ENCODE measurements at regions not wholly inside any gene's neighbourhood (a gene's known extent, or its start where the extent isn't known, plus 50 kb on each side); places are given as distances from the start of the nearest gene placed in this dataset.
"Not testable (repeated sequence)": the region's sequence is repeated elsewhere in the genome, so short reads cannot be mapped to it uniquely, and the experiment has no call there.

DNA sequence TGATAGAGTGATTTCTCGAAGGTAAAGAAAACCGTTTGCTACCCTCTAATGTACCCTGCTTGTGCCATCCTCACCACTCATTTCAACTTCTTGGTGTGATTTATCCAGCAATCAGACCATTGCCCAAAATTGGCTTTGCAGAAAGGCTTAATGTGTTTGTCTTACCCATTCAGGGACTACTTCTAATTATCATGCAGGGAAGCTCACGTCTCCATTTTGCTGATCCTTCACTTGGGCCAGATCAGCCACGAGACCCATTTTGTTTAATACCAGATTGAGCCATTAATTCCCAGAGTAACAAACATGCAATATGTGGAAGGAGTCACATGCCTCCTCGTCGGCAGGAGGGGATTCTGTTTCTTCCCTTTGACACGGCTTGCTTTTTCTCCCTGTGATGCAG lies 51.1 kb upstream of the CRY1 start:
- DNase-seq, result no peak

DNA sequence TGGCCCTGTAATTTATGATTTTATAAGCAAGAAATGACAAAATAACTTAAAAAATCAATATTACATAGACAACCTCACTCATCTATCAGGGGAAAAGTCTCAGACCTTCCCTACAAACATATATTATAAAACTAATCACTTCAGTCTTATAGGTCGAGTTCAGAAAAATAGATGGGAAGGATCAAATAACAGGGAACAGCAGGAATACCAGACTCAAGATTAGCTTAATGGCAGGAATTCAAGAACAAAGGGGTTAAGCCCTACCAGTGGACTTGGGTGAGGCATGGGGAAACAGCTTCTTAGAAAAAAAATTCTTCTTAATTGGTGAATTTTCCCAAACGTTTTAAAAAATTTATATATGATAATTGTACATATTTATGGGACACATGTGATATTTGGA lies 51.6 kb upstream of the CRY1 start:
- no peak for DNase-seq

DNA sequence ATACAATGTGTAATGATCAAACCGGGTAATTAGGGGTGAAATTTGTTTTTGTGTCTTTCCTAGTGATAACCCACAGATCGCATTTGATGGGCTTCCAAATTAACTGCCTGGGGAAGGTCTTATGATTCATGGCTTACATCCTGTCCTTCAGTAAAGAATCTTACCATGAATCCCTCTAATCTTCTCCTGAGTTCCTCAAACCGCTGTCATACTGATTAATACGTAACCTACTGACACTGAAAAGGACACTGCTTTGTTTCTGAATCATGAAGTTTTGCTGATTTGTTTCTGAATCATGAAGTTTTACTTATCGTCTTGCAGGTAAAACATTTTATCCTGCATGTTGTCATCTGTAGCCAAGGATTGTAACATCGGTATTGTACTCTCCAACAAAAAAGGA lies 52.0 kb upstream of the CRY1 start:
- DNase-seq, result no peak

DNA sequence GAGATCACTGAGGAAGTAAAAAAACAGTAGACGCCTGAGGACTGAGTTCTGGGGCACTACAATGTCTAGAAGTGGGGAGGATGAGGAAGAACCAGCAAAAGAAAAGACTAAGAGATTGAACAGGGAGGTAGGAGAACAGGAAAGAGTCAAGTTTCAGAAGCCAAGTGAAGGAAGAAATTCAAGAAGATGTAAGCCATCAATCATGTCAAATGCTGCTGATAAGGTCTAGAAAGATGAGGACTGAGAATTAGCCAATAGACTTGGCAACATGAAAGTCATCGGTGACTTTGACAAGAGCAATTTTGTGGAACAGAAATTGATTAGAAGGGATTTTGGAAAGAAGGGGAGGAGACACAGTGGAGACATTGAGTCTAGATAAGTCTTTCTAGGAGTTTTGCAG lies 54.8 kb upstream of the CRY1 start:
- no peak for DNase-seq

DNA sequence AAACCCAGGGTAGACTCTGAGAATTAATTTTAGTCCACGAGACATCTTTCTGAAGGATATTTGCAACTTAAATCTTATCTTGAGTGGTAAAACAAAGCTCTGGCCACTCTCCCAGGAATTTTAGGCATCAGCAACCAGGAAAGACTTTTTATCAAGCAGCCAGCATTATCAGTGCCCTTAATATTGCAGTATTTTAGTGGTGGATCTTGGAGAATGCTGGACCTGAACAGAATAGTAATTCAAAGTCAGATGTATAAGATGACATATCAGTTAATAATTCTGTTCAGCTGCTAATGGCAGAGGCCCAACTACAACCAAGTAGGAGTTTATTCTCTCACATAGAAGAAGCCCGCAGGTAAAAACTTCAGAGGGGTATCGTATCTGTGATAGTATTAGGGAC lies 59.0 kb upstream of the CRY1 start:
- DNase-seq, result no peak

DNA sequence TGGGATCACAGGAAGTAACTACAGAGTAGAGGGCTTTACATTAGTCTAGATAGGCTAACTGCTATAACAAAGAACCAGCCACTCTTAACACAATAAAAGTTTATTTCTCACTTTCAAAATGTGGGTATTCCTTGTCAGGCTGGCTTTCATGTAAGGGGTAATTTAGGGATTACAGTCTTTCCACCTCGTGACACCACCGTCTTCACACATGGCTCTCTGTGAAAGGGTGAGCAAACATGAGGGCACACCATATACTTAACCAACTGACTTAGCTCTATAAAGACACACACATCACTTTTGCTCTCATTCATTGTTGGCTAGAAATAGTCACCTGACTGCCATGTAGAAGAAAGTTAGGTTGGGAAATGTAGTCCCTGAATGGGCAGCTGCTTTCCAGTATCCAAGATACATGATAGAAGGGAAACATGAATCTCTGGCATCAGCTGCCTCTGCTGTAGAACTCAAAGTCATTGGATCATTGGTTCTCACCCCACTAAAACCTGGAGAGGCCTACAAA lies 66.1 kb upstream of the CRY1 start:
- DNase-seq, result no peak

DNA sequence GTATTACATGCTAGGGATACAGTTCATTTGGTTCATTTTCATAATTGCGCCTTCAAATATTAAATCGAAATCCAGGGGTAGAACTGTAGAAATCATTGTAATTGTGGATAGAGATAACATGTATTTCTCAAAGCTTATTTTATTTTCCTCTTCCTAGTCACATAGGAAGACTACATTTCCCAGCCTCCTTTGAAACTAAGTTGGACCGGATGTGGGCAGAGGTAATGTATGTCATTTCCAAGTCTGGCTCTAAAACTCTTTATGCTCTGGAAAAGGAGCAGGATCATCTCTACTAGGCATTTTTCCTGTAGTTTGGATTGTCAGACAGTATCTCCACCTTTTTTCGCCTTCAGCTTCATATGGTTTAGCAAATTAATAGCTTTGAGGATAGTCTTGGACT lies 70.1 kb upstream of the CRY1 start:
- DNase-seq, result no peak

DNA sequence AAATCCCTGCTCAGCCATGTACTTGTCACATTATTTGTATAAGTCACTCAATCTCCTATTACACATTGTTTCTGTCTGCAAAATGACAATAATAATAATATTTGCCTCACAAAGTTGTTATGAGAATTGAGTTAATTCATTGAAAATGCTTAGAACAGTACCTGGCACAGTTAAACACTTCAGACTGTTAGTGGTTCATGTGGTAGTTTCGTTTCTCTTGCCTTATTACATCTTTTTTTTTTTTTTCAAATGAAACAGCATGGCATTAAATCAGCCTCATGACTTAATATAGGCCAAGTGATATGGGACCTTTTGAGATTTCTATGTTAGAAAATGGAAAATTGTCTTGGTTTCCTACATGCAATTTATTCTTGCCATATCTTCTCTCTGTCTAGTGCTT lies 71.0 kb upstream of the CRY1 start:
- no peak for DNase-seq

DNA sequence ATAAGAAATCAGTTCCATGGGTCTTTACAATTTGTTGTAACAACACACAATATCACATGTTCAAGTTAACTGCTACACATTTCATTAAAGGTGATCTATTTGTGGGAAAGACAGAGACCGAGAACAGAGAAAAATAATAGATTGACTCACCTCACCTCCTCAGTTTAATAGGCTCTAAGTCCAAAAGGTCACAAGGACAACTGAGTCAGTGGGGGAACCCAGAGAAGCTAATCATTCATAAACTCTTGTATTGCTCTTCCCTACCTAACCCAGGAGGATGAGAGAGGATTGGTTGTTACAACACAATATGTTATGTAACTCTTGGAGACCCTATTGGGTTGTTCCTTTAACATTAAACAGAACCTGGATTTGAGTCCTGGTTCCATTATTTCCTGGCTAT lies 72.2 kb upstream of the CRY1 start:
- DNase-seq, result no peak

DNA sequence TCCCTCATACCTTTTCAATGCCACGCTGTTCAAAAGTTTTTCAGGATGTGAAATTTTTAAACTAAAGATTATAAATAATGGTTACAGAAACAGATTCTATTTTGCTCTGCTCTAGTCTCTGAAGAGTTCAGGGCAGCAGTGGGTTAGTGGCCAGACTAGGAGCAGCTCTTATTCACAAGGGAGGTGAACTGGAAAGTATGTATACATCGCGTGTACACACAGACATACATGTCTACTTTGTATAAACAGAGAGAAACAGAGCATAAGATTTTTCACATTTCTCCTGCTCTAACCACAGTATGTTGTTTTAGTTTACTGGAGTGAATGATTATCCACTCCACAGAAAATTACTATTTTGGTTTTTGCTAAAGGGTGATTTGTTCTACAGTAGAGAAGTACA lies 74.4 kb upstream of the CRY1 start:
- no peak for DNase-seq

DNA sequence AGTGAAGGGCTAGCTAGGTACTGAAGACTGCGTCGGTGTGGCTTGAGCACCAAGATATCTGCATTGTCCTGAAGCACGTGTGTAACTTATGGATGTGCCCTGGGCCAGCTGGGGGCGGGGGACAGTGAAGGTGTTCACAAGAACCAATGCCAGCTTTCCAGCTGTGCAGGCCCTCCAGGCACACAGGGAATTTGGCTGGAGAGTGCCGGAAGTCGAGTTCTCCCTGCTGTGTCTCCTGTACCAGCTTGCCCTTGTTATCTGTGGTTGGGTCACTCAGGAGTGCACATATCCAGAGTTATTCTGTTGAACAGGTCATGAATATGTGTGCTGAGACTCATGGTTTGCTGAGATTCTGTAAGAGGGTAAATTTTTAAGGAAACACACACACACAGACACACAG lies 75.9 kb upstream of the CRY1 start:
- DNase-seq, result no peak

DNA sequence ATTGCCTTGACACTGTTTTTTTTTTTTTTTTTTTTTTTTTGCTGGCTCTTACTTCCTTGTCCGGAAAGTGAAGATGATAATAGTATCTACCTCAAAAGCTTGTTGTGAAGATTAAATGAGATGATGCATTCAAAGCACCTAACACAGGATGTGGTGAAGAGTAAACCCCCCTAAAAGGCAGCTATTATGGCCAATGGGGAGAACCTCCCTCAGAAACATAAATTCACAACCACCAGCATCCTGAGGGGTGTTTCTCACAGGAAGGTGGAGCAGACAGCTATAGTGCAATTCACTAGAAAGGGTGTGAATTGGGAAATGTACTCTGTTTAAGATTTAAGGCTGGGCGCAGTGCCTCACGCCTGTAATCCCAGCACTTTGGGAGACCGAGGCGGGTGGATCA lies 85.4 kb upstream of the CRY1 start:
- DNase-seq, result no peak

DNA sequence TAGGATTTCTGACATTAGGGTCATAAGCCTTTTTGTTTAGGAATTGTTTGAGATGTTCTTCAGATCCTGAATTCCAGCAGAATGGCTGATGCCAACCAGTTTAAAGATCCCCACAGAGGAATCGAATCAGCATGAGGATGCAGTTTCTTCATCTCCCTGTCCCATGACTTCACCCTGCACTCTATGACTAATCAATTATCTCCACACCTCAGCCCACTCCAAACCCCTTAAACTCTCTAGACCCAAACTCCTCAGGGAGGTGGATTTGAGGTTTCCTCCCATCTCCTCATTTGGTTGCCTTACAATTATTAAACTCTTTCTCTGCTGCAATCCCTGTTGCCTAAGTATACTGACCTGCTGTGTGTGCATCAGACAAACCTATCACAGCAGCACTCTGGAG lies 86.5 kb upstream of the CRY1 start:
- DNase-seq, result no peak

DNA sequence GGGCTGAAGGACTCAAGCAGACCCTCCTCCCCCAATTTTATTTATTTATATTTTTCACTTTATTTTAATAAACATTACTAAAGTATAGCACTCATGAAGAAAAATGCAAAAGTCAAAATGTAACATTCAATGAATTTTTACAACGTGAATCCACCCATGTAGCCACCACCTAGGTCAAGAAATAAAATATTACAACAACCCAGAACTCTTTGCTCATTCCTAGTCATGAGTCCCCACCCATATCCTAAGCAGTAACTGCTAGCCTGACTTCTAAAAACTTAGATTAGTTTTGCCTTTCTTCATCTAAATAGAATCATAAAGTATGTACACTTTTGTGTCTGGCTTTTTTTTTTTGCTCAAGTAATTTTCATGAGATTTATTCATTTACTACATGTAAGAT lies 86.9 kb upstream of the CRY1 start:
- no peak for DNase-seq

DNA sequence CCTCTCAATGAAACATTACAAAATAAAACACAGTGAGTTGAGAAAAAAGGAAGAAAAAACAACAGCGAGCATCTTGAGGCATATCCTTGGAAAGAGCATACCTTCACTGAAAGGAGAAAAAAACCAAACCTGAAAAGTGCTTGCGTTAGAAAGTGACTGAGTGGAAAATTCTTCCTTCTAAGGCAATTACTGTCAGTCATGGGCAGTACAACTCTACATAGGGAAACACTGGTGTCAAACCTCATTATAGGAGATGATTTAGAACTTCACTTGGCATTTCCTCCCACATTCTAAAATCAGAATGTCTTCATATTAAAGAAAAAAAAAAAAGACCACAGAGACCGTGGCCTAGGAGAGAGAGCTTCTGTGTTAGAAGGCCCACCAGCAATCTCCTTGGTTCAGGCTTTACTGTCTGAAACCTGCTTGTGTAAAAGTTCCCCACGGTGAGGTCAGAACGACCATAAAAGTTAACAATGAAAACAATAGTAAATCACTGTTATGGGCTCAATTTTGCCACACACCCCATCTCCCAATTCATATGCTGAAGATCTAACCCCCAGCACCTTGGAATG lies 91.1 kb upstream of the CRY1 start:
- no peak for DNase-seq

DNA sequence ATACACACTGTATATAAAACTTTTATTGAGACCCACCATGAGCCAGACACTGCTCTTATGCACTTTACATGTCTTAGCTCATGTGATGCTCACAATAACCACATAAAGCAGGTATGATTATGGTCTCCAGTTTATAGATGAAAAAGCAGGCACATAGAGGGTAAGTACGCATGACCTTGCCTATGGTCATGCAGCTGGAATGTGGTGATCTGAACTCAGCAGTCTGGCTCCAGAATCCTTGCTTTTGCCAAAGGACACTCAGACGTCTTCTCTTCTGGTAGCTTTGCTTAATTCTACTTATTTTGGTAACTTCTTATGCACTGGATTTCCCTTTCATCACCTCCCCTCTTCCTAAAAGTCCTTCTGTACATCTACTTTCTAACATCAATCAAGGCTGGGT lies 103.3 kb upstream of the CRY1 start:
- no peak for DNase-seq

DNA sequence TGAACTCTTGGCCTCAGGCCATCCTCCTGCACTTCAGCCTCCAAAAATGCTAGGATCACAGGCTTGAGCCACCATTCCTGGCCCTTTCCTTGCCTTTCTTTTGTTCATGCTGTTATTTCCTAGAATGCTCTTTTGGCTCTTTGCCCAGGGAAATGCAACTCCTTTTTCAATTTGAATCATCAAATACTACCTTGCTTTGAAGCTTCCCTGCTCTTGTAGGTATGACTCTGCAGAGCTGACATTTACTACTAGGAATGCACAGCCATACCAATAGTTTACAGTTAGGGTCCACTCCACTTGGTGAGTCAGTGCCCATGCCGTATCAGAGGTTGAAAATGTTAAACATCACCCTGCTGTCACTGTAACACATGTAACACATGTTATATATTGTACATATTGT lies 107.0 kb upstream of the CRY1 start:
- DNase-seq, result no peak

DNA sequence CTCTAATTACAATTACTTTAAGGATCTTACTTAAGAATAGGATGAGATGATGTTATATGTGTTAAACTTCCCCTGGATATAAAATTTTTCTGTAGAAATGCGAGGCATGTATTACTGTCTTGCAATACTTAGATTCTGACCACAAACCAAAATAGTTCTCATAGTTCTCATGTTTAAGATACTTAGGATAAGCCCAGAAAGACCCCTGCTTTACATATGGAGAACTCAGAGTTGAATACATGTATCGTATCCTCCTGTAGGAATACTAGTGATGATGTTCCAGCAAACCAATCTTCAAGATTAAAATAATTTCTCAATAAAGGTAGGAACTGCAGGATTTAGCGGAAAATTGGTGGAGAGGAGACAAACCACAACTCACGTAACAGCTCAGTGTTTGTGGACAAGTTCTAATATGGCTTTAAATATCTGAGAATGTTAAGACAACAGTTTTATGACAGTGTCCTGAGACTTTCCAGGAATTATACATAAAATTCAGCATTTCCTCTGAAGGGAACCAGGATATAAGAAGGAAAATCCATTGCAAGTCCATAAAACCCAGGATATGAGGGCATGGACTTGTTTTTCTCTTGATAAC lies 114.7 kb upstream of the CRY1 start:
- no peak for DNase-seq

DNA sequence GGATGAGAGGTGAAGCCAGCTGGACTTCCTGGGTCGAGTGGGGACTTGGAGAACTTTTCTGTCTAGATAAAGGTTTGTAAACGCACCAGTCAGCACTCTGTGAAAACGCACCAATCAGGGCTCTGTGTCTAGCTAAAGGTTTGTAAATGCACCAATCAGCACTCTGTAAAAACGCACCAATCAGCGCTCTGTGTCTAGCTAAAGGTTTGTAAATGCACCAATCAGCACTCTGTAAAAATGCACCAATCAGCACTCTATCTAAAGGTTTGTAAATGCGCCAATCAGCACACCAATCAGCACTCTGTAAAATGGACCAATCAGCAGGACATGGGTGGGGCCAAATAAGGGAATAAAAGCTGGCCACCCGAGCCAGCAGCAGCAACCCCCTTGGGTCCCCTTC lies 116.4 kb upstream of the CRY1 start:
- not testable (repeated sequence) for DNase-seq

DNA sequence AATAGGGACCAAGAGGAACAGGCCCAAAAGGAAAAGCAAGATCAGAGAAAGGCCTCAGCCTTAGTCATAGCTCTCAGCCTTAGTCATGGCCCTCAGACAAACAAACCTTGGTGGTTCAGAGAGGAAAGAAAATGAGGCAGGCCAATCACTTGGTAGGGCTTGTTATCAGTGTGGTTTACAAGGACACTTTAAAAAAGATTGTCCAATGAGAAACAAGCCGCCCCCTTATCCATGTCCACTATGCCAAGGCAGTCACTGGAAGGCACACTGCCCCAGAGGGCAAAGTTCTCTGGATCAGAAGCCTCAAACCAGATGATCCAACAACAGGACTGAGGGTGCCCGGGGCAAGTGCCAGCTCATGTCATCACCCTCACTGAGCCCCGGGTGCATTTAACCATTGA lies 121.0 kb upstream of the CRY1 start:
- not testable (repeated sequence) for DNase-seq

DNA sequence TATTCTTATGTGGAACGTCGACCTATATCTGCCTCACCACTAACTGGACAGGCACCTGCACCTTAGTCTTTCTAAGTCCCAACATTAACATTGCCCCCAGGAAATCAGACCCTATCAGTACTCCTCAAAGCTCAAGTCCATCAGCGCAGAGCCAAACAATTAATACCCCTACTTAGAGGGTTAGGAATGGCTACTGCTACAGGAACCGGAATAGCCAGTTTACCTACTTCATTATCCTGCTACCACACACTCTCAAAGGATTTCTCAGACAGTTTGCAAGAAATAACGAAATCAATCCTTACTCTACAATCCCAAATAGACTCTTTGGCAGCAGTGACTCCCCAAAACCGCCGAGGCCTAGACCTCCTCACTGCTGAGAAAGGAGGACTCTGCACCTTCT lies 123.1 kb upstream of the CRY1 start:
- DNase-seq, result not testable (repeated sequence)

DNA sequence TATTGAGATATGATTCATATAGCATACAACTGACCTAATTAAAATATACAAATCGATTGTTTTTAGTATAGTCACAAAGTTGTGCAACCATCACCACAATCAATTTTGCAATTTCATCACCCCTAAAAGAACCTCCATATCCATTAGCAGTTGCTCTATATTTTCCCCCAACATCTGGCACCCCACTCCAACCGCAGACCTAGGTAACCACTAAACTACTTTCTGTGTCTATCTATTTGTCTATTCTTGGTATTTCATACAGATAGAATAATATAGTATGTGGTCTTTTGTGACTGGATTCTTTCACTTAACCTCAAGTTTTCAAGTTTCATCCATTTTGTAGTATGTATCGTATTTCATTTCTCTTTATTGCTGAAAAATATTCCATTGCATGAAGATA lies 126.0 kb upstream of the CRY1 start:
- DNase-seq, result no peak

DNA sequence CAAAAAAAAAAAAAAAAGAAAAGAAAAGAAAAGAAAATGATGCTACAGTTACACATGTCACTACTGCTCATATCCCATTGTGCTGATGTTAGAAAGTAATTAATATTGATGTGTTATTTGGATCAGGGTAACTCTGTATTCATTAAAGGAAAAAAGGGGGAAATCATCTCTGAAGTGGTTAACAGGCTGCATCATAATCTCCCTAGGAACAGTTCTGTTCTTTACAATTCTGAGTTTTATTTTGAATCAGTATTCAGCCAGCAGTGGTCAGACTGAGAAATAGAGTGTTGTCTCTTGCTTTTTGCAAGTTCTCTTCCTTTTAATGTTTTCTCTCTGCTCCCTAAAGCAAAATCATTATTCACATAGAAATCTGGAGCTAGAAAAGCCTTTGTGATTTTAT lies 128.6 kb upstream of the CRY1 start:
- no peak for DNase-seq

DNA sequence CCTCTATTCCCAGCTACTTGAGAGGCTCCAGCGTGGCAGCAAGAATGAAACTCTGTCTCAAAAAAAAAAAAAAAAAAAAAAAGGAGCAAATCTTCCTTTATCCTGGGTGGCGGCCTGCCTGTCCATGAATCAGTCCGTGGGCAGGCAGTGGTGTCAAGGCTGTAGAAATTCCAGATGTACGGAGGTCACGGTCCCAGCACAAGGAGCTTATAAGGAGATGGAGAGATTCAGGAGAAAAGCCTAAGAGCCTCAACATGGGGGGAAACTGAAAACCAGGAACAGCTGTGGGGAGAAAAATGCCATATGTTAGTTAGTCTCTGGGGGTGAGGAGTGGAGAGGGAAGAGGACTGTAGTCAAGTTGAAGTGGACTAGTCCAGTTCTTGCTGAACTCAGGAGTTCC lies 130.5 kb upstream of the CRY1 start:
- no peak for DNase-seq

DNA sequence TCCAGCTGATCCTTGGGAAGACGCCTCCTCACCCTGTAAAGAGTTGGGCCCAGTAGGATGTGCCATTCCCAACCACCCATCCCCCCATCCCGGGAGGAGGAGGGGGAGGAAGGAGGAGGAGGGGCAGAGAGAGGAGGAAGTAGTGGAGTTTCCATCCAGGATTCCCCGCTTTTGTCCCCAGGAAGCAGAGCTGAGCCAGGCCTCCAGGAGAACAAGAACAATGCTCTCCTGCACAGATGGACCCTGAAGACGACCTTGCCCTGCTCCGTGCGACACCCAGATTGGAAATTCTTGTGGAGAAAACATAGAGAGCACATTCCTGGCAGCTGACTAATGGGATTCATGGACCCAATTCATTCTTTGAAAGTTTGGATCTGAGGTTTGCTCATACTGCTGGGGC lies 132.3 kb upstream of the CRY1 start:
- no peak for DNase-seq
